ENCODE measurements at regions not wholly inside any gene's neighbourhood (a gene's known extent, or its start where the extent isn't known, plus 50 kb on each side); places are given as distances from the start of the nearest gene placed in this dataset.

DNA sequence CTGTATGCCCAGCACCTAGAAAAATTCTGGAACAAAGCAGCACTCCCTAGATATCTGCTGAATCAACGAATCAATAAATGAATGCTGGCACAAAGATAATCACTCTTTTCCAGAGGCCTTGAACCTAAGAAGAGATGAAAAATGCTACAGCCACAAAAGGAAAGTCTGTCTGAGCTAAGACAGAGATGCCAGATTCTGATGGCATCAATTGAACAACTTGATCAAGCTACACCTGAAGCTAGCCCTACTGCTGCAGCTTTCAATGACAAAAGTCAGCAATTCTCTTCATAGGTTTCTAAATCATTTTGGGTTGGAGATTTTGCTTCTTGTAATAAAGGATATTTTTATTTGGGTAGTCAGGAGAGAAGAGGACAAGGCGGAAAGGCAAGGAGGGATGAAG is 305.0 kb upstream of the SULF2 start:
- H3K4me3 ChIP-seq (ENCODE audit: extremely low read depth, insufficient read depth, low read length, poor library complexity, severe bottlenecking): no peak overlapping the region
- 100% methylated on average over 1 to 2 of the region's 2 CpGs for WGBS, 2 experiments (ENCODE audit: insufficient coverage in 2 of 2)
- no peaks in the 10 kb centered on the region for H3K9me3 ChIP-seq (ENCODE audit: control insufficient read depth, low read length)
- H3K4me1 ChIP-seq (ENCODE audit: control insufficient read depth, insufficient read depth, low read length, poor library complexity, severe bottlenecking): no peaks in the 10 kb centered on the region
- H3K36me3 ChIP-seq (ENCODE audit: control insufficient read depth, insufficient read depth, low read length): no peaks in the 10 kb centered on the region
- H3K27ac ChIP-seq (ENCODE audit: low read depth, low read length, severe bottlenecking): no peak overlapping the region

DNA sequence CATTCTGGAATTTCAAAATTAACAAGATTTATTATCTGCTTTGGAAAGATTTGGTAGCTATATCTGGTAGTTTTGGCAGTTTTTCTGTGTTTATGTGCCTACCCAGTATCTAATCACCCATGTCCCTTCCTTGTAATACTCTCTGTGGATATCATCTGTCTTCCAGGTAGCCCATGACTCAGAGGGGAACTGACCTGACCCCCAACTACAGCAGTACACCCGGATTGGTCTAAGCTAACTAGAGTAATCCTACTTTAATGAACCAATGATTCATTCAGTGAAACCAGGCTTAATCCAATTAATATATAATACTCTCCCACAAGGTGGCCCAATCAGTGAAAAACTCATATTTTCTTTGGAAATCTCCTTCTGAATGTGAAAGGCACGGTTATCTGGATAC is 295.3 kb upstream of the SULF2 start:
- no peaks in the 10 kb centered on the region for H3K36me3 ChIP-seq (ENCODE audit: control insufficient read depth, insufficient read depth, low read length)
- H3K4me3 ChIP-seq (ENCODE audit: extremely low read depth, insufficient read depth, low read length, poor library complexity, severe bottlenecking): no peak overlapping the region
- no peaks in the 10 kb centered on the region for H3K4me1 ChIP-seq (ENCODE audit: control insufficient read depth, insufficient read depth, low read length, poor library complexity, severe bottlenecking)
- no peak overlapping the region for H3K27ac ChIP-seq (ENCODE audit: low read depth, low read length, severe bottlenecking)
- H3K9me3 ChIP-seq (ENCODE audit: control insufficient read depth, low read length): peaks cover 9% of the 10 kb centered on the region
- WGBS, 2 experiments (ENCODE audit: insufficient coverage in 2 of 2): 79 to 100% methylated on average over 1 to 2 of the region's 2 CpGs

DNA sequence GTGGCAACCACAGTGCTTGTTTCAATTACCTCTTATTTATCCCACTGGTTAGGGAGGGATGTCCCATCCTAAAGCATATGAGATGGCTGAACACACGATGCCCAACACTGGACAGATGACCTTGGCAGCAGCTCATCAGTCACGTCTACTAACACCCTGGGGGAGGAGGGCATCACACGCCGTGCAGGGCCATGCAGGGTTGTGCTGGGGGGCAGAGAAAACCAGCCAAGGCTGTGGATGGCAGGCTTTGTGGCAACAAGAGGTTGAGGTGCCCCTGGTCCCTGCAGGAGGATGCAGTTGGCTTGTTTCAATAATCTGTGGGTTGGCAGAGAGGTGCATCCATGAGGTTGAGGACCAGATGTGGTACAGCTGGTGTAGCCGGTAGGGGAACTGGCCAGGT is 293.7 kb upstream of the SULF2 start:
- no peaks in the 10 kb centered on the region for H3K4me1 ChIP-seq (ENCODE audit: control insufficient read depth, insufficient read depth, low read length, poor library complexity, severe bottlenecking)
- peaks cover under 1% of the 10 kb centered on the region for H3K9me3 ChIP-seq (ENCODE audit: control insufficient read depth, low read length)
- no peak overlapping the region for H3K27ac ChIP-seq (ENCODE audit: low read depth, low read length, severe bottlenecking)
- WGBS, 2 experiments (ENCODE audit: insufficient coverage in 2 of 2): 96 to 100% methylated on average over 4 to 5 of the region's 5 CpGs
- no peaks in the 10 kb centered on the region for H3K36me3 ChIP-seq (ENCODE audit: control insufficient read depth, insufficient read depth, low read length)
- no peak overlapping the region for H3K4me3 ChIP-seq (ENCODE audit: extremely low read depth, insufficient read depth, low read length, poor library complexity, severe bottlenecking)

DNA sequence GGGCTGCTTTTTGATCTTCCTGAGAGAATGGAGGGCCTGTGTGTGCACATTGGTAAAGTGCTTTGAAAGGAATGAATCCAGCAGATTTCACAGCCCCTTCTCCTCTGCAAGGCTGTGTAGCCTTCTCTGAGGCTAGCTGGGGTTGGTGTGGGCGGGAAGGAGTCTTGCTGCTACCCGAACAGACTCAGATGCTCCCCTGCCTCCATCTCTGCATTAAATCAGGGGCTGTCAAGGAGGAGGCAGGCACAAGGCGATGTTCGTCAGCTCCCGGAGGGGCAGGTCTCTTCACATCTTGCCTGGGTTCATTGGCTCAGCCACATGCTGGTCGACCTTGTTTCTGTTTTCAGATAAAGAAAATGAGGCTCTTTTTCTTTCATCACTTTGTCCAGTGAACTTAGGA is 291.5 kb upstream of the SULF2 start:
- no peaks in the 10 kb centered on the region for H3K36me3 ChIP-seq (ENCODE audit: control insufficient read depth, insufficient read depth, low read length)

DNA sequence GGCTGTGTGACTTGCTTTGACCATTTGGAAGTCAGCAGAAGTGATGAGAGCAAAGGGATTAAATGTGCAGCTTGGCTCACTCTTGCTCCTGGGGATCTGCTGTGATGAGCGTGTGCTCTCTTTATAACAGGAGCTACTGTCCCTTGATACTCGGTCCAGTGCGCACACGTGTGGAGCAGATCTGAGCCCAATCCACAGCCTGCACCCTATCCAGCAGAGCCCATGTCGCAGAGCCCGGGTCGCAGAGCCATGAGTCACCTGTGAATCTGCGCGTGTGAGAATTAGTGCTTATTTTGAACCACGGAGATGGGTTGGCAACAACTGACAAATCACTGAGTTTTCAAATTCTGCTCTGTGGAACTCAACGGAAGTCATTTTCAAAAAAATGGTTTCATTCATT is 291.0 kb upstream of the SULF2 start:
- Histone ChIP-seq H3K36me3 (ENCODE audit: control insufficient read depth, insufficient read depth, low read length) (no peaks in the 10 kb centered on the region), H3K9me3 (ENCODE audit: control insufficient read depth, low read length) (no peaks in the 10 kb centered on the region), H3K4me3 (ENCODE audit: extremely low read depth, insufficient read depth, low read length, poor library complexity, severe bottlenecking) (no peak overlapping the region), H3K4me1 (ENCODE audit: control insufficient read depth, insufficient read depth, low read length, poor library complexity, severe bottlenecking) (no peaks in the 10 kb centered on the region), H3K27ac (ENCODE audit: low read depth, low read length, severe bottlenecking) (no peak overlapping the region)
- WGBS, 2 experiments (ENCODE audit: insufficient coverage in 2 of 2): 95 to 98% methylated on average over 11 of the region's 11 CpGs

More for the DNA sequence above, 291.5 kb upstream of the SULF2 start:
- Histone ChIP-seq H3K4me1 (ENCODE audit: control insufficient read depth, insufficient read depth, low read length, poor library complexity, severe bottlenecking) (no peaks in the 10 kb centered on the region), H3K4me3 (ENCODE audit: extremely low read depth, insufficient read depth, low read length, poor library complexity, severe bottlenecking) (no peak overlapping the region), H3K9me3 (ENCODE audit: control insufficient read depth, low read length) (no peaks in the 10 kb centered on the region), H3K27ac (ENCODE audit: low read depth, low read length, severe bottlenecking) (no peak overlapping the region)
- 83 to 84% methylated on average over 4 of the region's 6 CpGs for WGBS, 2 experiments (ENCODE audit: insufficient coverage in 2 of 2)

DNA sequence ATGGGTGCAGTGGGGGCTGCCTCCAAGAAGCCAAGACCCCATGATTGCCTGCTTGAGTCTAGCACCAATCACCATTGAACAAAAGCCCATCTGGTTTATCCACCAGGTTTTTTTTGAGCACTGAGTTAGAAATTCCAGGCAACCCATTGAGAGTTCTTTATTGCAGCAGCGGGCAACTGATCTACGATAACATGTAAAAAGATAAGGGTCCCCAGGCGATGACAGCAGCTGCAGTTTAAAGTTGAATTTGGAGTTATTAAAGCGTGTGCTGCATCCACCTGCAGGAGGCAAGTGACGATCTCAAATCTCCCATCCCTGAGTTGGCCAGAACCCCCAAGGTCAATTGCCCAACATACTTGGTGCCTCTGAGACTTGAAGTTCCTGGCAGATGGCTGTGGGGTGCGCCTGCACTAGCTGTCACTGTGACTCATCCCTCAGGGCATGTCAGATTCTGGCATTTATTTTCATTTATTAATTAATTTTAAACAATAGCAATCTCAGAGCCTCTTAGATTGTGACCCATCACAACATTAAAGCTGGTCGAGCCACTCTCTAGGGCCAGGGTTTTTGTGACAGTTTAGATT is 290.4 kb upstream of the SULF2 start:
- Histone ChIP-seq H3K4me3 (ENCODE audit: extremely low read depth, insufficient read depth, low read length, poor library complexity, severe bottlenecking) (no peak overlapping the region), H3K36me3 (ENCODE audit: control insufficient read depth, insufficient read depth, low read length) (no peaks in the 10 kb centered on the region), H3K9me3 (ENCODE audit: control insufficient read depth, low read length) (no peaks in the 10 kb centered on the region), H3K27ac (ENCODE audit: low read depth, low read length, severe bottlenecking) (no peak overlapping the region), H3K4me1 (ENCODE audit: control insufficient read depth, insufficient read depth, low read length, poor library complexity, severe bottlenecking) (no peaks in the 10 kb centered on the region)
- WGBS, 2 experiments (ENCODE audit: insufficient coverage in 2 of 2): 95% methylated on average over 5 to 6 of the region's 7 CpGs

DNA sequence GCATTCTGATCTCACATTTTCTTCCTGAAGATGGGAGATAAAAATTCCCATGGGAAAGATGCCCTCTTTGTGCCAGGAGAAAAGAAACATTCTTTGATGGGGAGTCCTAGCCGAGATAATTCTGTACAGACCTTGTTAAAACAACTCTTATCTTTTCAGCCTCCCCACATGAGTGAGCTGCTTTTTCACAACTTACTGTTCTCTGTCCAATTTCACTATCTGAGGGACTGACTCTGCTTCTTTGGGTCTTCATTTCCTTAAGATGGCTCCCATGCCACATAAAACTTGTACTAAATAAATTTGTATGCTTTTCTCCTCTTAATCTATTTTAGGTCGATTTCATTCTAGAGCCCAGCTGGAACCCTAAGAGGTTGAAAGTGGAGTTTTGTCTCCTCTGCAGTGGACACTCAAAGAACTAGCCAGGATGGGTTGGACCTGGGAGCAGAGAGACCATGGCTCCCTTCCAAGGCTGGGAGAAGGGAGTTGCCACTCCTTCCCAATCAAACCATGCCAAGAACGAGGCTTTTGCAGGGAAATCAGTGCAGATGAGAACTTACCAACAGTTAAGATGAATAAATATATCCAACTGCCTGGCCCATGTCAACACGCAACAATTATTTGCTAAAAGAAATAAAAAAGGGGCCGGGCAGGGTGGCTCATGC is 285.8 kb upstream of the SULF2 start:
- H3K36me3 ChIP-seq (ENCODE audit: control insufficient read depth, insufficient read depth, low read length): no peaks in the 10 kb centered on the region
- no peak overlapping the region for H3K27ac ChIP-seq (ENCODE audit: low read depth, low read length, severe bottlenecking)
- WGBS, 2 experiments (ENCODE audit: insufficient coverage in 2 of 2): 78 to 93% methylated on average over 2 to 3 of the region's 5 CpGs
- no peaks in the 10 kb centered on the region for H3K4me1 ChIP-seq (ENCODE audit: control insufficient read depth, insufficient read depth, low read length, poor library complexity, severe bottlenecking)
- no peaks in the 10 kb centered on the region for H3K9me3 ChIP-seq (ENCODE audit: control insufficient read depth, low read length)
- H3K4me3 ChIP-seq (ENCODE audit: extremely low read depth, insufficient read depth, low read length, poor library complexity, severe bottlenecking): no peak overlapping the region

DNA sequence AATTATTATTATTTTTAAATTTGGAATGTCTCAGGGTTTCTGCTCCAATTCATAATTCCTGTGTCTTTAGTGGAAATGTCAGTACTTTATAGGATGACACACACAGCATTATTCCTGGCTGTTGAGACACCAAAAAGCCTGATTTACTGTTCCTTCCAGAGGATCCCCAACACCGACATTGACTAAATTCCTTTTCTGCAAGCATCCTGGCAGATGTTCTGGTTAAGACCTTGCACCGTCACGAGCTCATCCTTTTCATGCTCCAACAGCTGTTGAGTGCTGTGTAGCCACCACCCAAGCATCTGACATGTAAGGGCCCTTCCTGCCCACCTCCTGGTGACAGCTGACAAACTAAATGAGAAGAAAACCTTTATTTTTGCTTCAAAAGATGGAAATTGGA is 284.3 kb upstream of the SULF2 start:
- no peaks in the 10 kb centered on the region for H3K9me3 ChIP-seq (ENCODE audit: control insufficient read depth, low read length)
- H3K27ac ChIP-seq (ENCODE audit: low read depth, low read length, severe bottlenecking): no peak overlapping the region
- no peaks in the 10 kb centered on the region for H3K36me3 ChIP-seq (ENCODE audit: control insufficient read depth, insufficient read depth, low read length)
- no peak overlapping the region for H3K4me3 ChIP-seq (ENCODE audit: extremely low read depth, insufficient read depth, low read length, poor library complexity, severe bottlenecking)
- WGBS, 2 experiments (ENCODE audit: insufficient coverage in 2 of 2): 89 to 94% methylated on average over 2 to 3 of the region's 3 CpGs
- H3K4me1 ChIP-seq (ENCODE audit: control insufficient read depth, insufficient read depth, low read length, poor library complexity, severe bottlenecking): peaks cover 2% of the 10 kb centered on the region

DNA sequence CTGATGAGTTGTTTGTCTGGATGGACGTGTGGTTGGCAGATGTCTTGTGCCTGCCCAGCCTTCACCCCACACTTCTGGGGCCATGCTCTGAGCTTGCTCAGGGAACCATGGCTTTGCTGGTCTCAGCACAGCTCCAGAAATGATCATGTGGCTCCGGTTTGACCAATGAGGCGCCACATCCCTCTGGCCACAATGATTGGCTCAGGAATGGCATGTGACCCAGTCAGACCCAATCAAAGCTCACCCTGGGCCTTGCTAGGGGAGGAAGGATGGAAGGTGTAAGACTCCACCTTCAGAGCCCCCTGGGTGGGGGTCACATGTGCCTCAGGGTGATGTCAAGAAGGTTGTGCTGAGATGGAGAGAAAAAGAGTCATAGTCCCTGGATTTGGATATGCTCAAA is 281.6 kb upstream of the SULF2 start:
- WGBS, 2 experiments (ENCODE audit: insufficient coverage in 2 of 2): 89 to 100% methylated on average over 2 to 3 of the region's 3 CpGs
- H3K4me3 ChIP-seq (ENCODE audit: extremely low read depth, insufficient read depth, low read length, poor library complexity, severe bottlenecking): no peak overlapping the region
- H3K27ac ChIP-seq (ENCODE audit: low read depth, low read length, severe bottlenecking): no peak overlapping the region
- H3K4me1 ChIP-seq (ENCODE audit: control insufficient read depth, insufficient read depth, low read length, poor library complexity, severe bottlenecking): peaks cover 2% of the 10 kb centered on the region
- H3K9me3 ChIP-seq (ENCODE audit: control insufficient read depth, low read length): peaks cover 4% of the 10 kb centered on the region
- H3K36me3 ChIP-seq (ENCODE audit: control insufficient read depth, insufficient read depth, low read length): no peaks in the 10 kb centered on the region

DNA sequence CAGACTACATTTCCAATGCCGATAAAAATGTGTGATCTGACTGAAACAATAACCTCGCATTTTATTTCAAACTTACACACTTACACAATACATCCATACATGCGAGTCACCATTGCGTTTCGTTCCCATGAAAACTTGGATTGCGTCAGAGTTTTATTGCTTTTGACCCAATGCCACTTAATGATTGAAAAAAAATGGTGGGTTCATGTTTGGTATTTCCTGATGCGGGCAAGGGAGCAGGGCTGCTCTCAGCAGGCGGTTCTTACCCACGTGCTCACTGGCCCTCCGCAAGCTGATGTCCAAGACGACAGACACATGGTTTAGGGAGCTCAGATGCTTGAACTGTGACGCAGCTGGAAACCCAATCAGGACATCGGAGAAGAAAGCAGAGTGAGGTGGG is 281.0 kb upstream of the SULF2 start:
- Histone ChIP-seq H3K9me3 (ENCODE audit: control insufficient read depth, low read length) (peaks cover 4% of the 10 kb centered on the region), H3K4me3 (ENCODE audit: extremely low read depth, insufficient read depth, low read length, poor library complexity, severe bottlenecking) (no peak overlapping the region), H3K36me3 (ENCODE audit: control insufficient read depth, insufficient read depth, low read length) (no peaks in the 10 kb centered on the region), H3K4me1 (ENCODE audit: control insufficient read depth, insufficient read depth, low read length, poor library complexity, severe bottlenecking) (peaks cover 2% of the 10 kb centered on the region), H3K27ac (ENCODE audit: low read depth, low read length, severe bottlenecking) (no peak overlapping the region)
- 92 to 96% methylated on average over 8 to 10 of the region's 13 CpGs for WGBS, 2 experiments (ENCODE audit: insufficient coverage in 2 of 2)

DNA sequence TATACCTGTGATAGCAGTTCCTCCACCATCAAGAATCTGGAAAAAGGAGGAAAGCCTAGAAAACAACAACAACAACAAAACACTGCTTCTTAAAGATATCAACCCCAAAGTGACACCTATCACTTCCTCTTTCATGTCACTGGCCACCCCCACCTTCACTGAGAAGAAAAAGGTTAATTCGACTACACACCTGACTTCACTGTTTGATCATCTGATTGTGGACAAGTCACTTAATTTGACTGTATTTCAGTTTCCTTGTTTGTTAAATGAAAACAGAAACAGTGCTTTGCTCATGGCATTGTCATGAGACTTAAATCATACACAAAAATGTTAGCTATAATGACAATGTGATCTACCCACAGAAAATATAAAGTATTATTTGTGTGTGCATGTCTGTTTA is 280.6 kb upstream of the SULF2 start:
- H3K4me3 ChIP-seq (ENCODE audit: extremely low read depth, insufficient read depth, low read length, poor library complexity, severe bottlenecking): no peak overlapping the region
- H3K36me3 ChIP-seq (ENCODE audit: control insufficient read depth, insufficient read depth, low read length): no peaks in the 10 kb centered on the region
- H3K27ac ChIP-seq (ENCODE audit: low read depth, low read length, severe bottlenecking): no peak overlapping the region
- H3K9me3 ChIP-seq (ENCODE audit: control insufficient read depth, low read length): peaks cover 4% of the 10 kb centered on the region
- no CpG with 5 or more reads among the region's 1 CpG for WGBS, 2 experiments (ENCODE audit: insufficient coverage in 2 of 2)
- H3K4me1 ChIP-seq (ENCODE audit: control insufficient read depth, insufficient read depth, low read length, poor library complexity, severe bottlenecking): peaks cover 2% of the 10 kb centered on the region
